ENCODE measurements at regions not wholly inside any gene's neighbourhood (a gene's known extent, or its start where the extent isn't known, plus 50 kb on each side); places are given as distances from the start of the nearest gene placed in this dataset.

DNA sequence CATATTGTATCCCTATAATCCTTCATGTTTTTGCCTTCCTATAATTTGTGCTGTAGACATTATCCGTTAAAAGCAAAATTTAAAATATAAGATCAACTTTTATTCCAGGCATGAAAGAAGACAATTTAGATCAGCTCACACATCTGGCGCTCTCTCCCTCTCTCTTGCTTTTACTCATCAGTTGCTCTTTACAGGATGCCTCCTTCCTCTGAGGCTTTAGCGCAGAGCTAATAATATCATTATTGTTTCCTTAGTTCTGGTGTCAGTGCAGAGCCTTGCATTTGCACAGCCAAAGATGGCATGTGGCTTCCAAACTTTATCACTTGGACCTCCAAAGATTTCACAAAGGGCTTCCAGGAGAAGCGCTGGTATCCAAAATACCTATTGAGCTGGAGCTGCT lies 295.1 kb downstream of the FGF9 start:
- TF ChIP-seq, protein P1, sequence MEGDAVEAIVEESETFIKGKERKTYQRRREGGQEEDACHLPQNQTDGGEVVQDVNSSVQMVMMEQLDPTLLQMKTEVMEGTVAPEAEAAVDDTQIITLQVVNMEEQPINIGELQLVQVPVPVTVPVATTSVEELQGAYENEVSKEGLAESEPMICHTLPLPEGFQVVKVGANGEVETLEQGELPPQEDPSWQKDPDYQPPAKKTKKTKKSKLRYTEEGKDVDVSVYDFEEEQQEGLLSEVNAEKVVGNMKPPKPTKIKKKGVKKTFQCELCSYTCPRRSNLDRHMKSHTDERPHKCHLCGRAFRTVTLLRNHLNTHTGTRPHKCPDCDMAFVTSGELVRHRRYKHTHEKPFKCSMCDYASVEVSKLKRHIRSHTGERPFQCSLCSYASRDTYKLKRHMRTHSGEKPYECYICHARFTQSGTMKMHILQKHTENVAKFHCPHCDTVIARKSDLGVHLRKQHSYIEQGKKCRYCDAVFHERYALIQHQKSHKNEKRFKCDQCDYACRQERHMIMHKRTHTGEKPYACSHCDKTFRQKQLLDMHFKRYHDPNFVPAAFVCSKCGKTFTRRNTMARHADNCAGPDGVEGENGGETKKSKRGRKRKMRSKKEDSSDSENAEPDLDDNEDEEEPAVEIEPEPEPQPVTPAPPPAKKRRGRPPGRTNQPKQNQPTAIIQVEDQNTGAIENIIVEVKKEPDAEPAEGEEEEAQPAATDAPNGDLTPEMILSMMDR (IDR thresholded peaks at IDR 0.05), result no peak
- no peak for TF ChIP-seq POLR2A (IDR thresholded peaks at IDR 0.05)

All from lower leg skin (tissue), 3 donors.